ENCODE measurements at regions not wholly inside any gene's neighbourhood (a gene's known extent, or its start where the extent isn't known, plus 50 kb on each side); places are given as distances from the start of the nearest gene placed in this dataset.

DNA sequence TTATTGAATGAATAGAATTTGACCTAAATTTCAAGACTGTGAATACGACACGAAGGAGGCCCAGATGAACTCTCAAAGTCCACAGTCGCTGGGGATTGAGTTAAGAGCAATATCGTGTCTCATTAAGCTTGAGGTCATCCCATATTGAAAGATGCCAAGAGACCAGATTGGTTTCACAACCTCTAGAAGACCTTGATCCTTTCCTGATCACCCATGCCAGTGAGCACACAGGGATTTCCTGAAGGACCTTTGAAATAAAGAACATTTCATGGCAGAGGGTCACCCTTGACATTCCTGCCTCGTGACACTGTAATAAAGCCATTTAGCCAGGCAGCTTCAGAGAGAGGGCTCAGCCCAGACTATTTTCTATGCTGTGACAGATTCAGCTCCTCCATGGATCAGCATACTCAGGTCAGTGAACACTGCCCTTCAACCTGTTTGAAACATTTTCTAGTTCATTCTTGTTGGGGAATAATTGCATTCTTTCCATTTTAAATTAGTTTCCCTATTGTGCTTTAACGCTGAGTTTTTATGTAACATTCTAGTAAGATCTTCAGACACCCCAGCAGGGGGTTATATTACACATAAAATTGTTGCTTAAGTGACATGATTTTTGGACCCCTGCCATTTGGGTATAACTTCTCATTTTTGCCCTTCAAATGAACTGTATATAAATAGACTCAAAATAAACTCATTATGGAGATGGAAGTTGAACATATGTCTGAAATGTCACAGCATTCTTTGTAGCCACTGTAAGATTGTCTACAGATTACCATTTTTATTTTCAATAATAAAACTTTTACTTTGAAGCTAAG lies 213.2 kb downstream of the C12orf50 start:
- no peak for ATAC-seq (replicated peaks)
- H3K4me1 Mint-ChIP-seq, result no peaks in the 10 kb centered on the region
- H3K9me3 Mint-ChIP-seq, result no peaks in the 10 kb centered on the region

GRCh38 chr12:87814625-87815024 lies 214.6 kb downstream of the C12orf50 start:
- DNase-seq, result no peak

More for the DNA sequence above, 213.2 kb downstream of the C12orf50 start:
- Mint-ChIP-seq H3K27me3 (no peaks in the 10 kb centered on the region), H3K27ac (no peak overlapping the region), H3K4me3 (no peak overlapping the region), H3K36me3 (no peaks in the 10 kb centered on the region)
- no peak for DNase-seq

DNA sequence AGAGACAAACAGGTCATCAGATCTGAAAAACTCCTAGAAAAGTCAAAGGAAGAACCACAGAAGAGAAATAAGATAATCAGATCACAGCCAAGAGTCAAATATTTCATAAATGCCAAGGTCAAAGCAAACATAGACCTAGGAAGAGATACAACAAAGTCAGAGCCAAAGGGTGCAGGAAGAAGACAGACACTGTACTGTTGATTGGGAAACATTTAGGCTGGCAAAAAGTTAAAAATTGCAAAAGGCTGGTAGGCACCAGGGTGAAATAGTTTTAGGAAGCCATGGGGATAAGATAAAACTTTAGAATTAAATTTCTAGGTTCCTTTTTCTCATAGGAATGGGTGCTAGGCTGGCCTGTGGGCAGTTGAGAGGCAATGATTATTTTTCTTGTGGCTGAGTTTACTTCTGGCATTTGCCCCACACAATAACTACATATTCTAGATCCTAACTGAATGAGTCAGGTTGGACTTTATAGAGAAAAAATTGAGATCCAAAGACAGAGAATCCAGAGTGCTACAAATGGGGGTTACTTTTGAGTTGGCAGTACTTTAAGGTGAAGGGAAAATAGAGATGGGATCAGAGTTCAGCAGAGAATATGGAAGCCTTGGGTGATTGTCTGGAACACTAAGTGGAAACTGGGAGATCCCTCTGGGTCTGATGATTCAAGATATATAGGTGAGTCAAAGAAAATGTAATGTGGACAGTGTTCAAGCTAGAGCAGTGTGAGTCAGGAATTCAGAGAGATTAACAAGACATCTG lies 215.5 kb downstream of the C12orf50 start:
- no peak for ATAC-seq (replicated peaks)
- no peak for DNase-seq
- Mint-ChIP-seq H3K27me3 (no peaks in the 10 kb centered on the region), H3K27ac (no peak overlapping the region), H3K36me3 (no peaks in the 10 kb centered on the region), H3K9me3 (no peaks in the 10 kb centered on the region), H3K4me3 (no peak overlapping the region), H3K4me1 (no peaks in the 10 kb centered on the region)

More at GRCh38 chr12:87814625-87815024, 214.6 kb downstream of the C12orf50 start:
- Mint-ChIP-seq H3K27me3 (no peaks in the 10 kb centered on the region), H3K4me1 (no peaks in the 10 kb centered on the region), H3K36me3 (no peaks in the 10 kb centered on the region), H3K27ac (no peak overlapping the region), H3K4me3 (no peak overlapping the region), H3K9me3 (no peaks in the 10 kb centered on the region)
- no peak for ATAC-seq (replicated peaks)

DNA sequence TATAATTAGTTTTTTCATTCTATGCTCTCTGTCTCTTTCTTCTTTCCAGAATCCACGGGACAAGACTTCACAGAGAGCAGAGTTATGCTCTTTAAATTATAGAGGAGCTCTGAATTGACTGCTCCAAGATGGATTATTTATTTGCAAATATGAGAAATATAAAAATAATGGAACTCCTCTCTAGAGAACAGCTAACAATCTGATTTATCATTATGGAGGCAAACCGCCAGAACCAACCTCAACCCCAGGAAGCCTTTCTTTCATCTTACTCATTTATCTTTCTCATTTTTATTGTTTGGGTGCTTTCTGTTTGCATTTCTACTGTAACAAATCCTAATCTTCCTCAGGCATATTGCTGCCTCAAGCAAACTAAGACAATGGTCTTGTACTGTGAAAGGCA lies 216.5 kb downstream of the C12orf50 start:
- ATAC-seq (replicated peaks) (no peak), DNase-seq (no peak)
- no peak overlapping the region for H3K4me3 Mint-ChIP-seq
- no peaks in the 10 kb centered on the region for H3K9me3 Mint-ChIP-seq
- H3K27ac Mint-ChIP-seq, result no peak overlapping the region
- H3K4me1 Mint-ChIP-seq, result no peaks in the 10 kb centered on the region
- H3K27me3 Mint-ChIP-seq, result no peaks in the 10 kb centered on the region
- no peaks in the 10 kb centered on the region for H3K36me3 Mint-ChIP-seq

GRCh38 chr12:87812030-87812429 lies 217.2 kb downstream of the C12orf50 start:
- ATAC-seq (replicated peaks), result no peak
- no peaks in the 10 kb centered on the region for H3K9me3 Mint-ChIP-seq
- no peak overlapping the region for H3K27ac Mint-ChIP-seq
- no peak overlapping the region for H3K4me3 Mint-ChIP-seq
- no peak for DNase-seq
- H3K27me3 Mint-ChIP-seq, result no peaks in the 10 kb centered on the region
- H3K36me3 Mint-ChIP-seq, result no peaks in the 10 kb centered on the region
- no peaks in the 10 kb centered on the region for H3K4me1 Mint-ChIP-seq

DNA sequence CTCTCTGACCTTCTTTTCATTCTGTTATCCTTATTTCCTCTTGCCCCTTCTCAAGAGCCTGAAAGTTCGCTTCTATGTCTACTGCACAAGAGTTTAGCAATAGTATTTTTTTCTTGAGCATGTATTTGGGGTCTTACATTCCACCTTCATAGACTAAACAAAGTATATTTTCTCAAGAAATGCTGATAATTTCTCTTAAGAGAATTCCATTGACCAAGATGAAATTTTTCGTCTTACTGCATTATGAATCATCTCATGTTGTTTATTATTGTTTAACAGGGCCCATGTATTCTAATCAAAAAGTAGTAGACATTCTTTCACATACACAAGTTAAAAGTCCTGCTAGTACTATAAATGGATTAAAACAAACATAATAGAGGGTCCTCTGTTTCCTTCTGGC lies 219.3 kb downstream of the C12orf50 start:
- no peaks in the 10 kb centered on the region for H3K36me3 Mint-ChIP-seq
- H3K4me1 Mint-ChIP-seq, result no peaks in the 10 kb centered on the region
- H3K27me3 Mint-ChIP-seq, result no peaks in the 10 kb centered on the region
- no peaks in the 10 kb centered on the region for H3K9me3 Mint-ChIP-seq
- H3K4me3 Mint-ChIP-seq, result no peak overlapping the region
- no peak overlapping the region for H3K27ac Mint-ChIP-seq
- no peak for DNase-seq
- ATAC-seq (replicated peaks), result no peak

- Mint-ChIP-seq H3K4me1 (no peaks in the 10 kb centered on the region), H3K27me3 (no peaks in the 10 kb centered on the region), H3K9me3 (no peaks in the 10 kb centered on the region), H3K27ac (no peak overlapping the region), H3K36me3 (no peaks in the 10 kb centered on the region), H3K4me3 (no peak overlapping the region)
- ATAC-seq (replicated peaks) (no peak), DNase-seq (no peak)
Observed at GRCh38 chr12:87807086-87807485, 222.1 kb downstream of the C12orf50 start.

GRCh38 chr12:87806310-87806709 lies 222.9 kb downstream of the C12orf50 start:
- H3K9me3 Mint-ChIP-seq, result no peaks in the 10 kb centered on the region
- no peak overlapping the region for H3K4me3 Mint-ChIP-seq
- H3K27me3 Mint-ChIP-seq, result no peaks in the 10 kb centered on the region
- no peaks in the 10 kb centered on the region for H3K36me3 Mint-ChIP-seq
- no peak overlapping the region for H3K27ac Mint-ChIP-seq
- no peaks in the 10 kb centered on the region for H3K4me1 Mint-ChIP-seq
- ATAC-seq (replicated peaks) (no peak), DNase-seq (no peak)

DNA sequence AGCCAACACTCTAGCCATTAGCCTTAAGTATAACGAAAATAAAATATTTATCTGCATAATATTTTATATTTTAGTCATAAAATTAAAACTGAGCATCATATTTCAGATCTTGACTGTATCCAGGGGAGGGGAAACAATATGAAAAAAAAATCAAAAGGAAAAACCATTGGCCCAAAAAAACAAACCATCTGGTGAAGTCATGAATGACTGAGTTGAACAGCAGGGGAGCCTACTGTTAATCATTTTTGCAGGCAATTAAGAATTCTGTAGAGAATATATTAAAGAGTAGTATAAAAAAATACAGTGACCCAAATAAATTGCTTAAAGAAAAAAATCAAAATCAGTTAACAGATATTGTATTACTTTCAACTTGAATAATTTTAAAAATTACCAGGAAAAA lies 224.8 kb downstream of the C12orf50 start:
- no peaks in the 10 kb centered on the region for H3K36me3 Mint-ChIP-seq
- H3K4me1 Mint-ChIP-seq, result no peaks in the 10 kb centered on the region
- H3K27ac Mint-ChIP-seq, result no peak overlapping the region
- no peak for DNase-seq
- no peaks in the 10 kb centered on the region for H3K27me3 Mint-ChIP-seq
- ATAC-seq (replicated peaks), result no peak
- H3K4me3 Mint-ChIP-seq, result no peak overlapping the region
- no peaks in the 10 kb centered on the region for H3K9me3 Mint-ChIP-seq

DNA sequence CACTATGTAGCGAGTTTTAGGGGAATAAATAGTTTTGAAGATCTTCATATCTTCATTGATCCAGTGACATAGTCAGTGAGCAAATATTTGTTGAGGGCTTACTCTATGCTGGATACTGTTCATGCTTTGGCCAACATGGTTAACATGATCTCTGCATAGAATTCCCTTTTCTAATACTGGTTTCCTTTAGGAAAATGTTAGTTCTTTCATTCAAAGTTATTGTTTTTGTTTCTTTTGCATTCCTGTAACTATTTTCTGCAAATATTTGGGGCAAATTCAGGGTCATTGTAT lies 226.5 kb downstream of the C12orf50 start:
- no peak for DNase-seq
- Mint-ChIP-seq H3K36me3 (no peaks in the 10 kb centered on the region), H3K27me3 (no peaks in the 10 kb centered on the region), H3K4me1 (no peaks in the 10 kb centered on the region), H3K9me3 (no peaks in the 10 kb centered on the region), H3K4me3 (no peak overlapping the region), H3K27ac (no peak overlapping the region)
- no peak for ATAC-seq (replicated peaks)

DNA sequence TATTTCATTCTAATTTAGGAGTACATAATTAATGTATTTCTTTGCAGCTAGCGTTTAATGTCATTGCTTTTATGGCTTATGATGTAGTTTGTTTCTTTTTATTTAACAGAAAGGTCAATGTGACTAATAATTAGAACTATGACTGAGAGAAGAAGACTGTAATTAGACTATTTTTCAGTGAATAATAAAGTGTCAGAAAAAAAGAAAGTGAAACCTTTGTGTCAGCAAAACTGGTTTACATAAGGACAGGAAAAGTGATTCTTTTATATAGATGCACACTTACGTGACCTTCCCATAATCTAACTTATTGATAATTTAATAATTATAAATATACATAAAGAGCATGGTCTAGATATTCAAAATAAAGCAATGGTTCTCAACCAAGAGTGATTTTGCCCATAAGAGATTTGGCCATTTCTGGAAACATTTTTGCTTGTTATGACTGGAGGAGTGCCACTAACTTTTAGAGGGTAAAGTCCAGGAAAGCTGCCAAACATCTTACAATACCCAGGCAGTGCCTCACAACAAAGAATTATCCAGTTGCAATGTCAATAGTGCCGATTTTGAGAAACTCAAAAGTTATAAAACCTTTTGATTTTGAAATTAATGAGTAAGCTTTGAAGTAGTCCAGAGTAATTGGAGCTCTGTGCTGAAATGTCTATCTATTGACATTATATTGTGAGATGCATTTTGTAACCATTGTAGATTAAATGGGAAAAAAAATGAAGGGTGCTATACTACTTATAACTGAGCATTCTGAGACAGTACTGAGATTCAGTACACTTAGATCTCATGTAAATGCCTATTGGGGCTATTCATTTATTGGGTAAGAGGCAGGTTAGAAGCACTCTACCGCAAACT lies 227.1 kb downstream of the C12orf50 start:
- no peaks in the 10 kb centered on the region for H3K27me3 Mint-ChIP-seq
- no peaks in the 10 kb centered on the region for H3K4me1 Mint-ChIP-seq
- H3K27ac Mint-ChIP-seq, result no peak overlapping the region
- ATAC-seq (replicated peaks) (no peak), DNase-seq (no peak)
- H3K9me3 Mint-ChIP-seq, result no peaks in the 10 kb centered on the region
- H3K4me3 Mint-ChIP-seq, result no peak overlapping the region
- no peaks in the 10 kb centered on the region for H3K36me3 Mint-ChIP-seq

GRCh38 chr12:87796961-87797516 lies 232.2 kb downstream of the C12orf50 start:
- Mint-ChIP-seq H3K4me1 (no peaks in the 10 kb centered on the region), H3K36me3 (no peaks in the 10 kb centered on the region), H3K4me3 (no peak overlapping the region), H3K27ac (no peak overlapping the region), H3K27me3 (no peaks in the 10 kb centered on the region), H3K9me3 (no peaks in the 10 kb centered on the region)
- ATAC-seq (replicated peaks), result no peak
- DNase-seq, result no peak

GRCh38 chr12:87795555-87795954 lies 233.6 kb downstream of the C12orf50 start:
- ATAC-seq (replicated peaks) (no peak), DNase-seq (no peak)
- Mint-ChIP-seq H3K4me3 (no peak overlapping the region), H3K36me3 (no peaks in the 10 kb centered on the region), H3K27ac (no peak overlapping the region), H3K9me3 (no peaks in the 10 kb centered on the region), H3K27me3 (no peaks in the 10 kb centered on the region), H3K4me1 (no peaks in the 10 kb centered on the region)

- Mint-ChIP-seq H3K36me3 (no peaks in the 10 kb centered on the region), H3K9me3 (no peaks in the 10 kb centered on the region), H3K27me3 (no peaks in the 10 kb centered on the region), H3K27ac (no peak overlapping the region), H3K4me3 (no peak overlapping the region), H3K4me1 (no peaks in the 10 kb centered on the region)
- DNase-seq (no peak), ATAC-seq (replicated peaks) (no peak)
Observed at GRCh38 chr12:87794854-87795253, 234.3 kb downstream of the C12orf50 start.

Data from stimulated activated naive B cell treated with anti-CD40 and anti-IgM and Interleukin-4, amounts not matched to agents 10 μg/mL and 1 μg/mL and 100 μg/mL, for 72 hours (primary cell).